Endothelial cell (in vitro differentiated cells): ENCODE measurements at regions not wholly inside any gene's neighbourhood (a gene's known extent, or its start where the extent isn't known, plus 50 kb on each side); places are given as distances from the start of the nearest gene placed in this dataset.

Experiments
- DNase-seq: peaks from one replicate; pipeline ENCODE4 v3.0.0; 2021; ENCODE audit warnings: low spot score
- H3K27ac Mint-ChIP-seq: one replicate; pipeline ENCODE4 v1.8.0; 2021; ENCODE audit warnings: mixed read lengths, inconsistent platforms; ENCODE audit not compliant: unreplicated experiment
- H3K27me3 Mint-ChIP-seq: one replicate; pipeline ENCODE4 v1.8.0; 2021; ENCODE audit warnings: mild to moderate bottlenecking, moderate library complexity, mixed read lengths, inconsistent platforms; ENCODE audit not compliant: unreplicated experiment
- H3K36me3 Mint-ChIP-seq: one replicate; pipeline ENCODE4 v1.8.0; 2021; ENCODE audit warnings: mild to moderate bottlenecking, low read depth, mixed read lengths, inconsistent platforms; ENCODE audit not compliant: unreplicated experiment
- H3K4me1 Mint-ChIP-seq: one replicate; pipeline ENCODE4 v1.8.0; 2021; ENCODE audit warnings: mild to moderate bottlenecking, mixed read lengths, inconsistent platforms; ENCODE audit not compliant: unreplicated experiment
- H3K4me3 Mint-ChIP-seq: one replicate; pipeline ENCODE4 v1.8.0; 2021; ENCODE audit warnings: mild to moderate bottlenecking, mixed read lengths, inconsistent platforms; ENCODE audit not compliant: unreplicated experiment
- H3K9me3 Mint-ChIP-seq: one replicate; pipeline ENCODE4 v1.8.0; 2021; ENCODE audit warnings: mixed read lengths, inconsistent platforms; ENCODE audit not compliant: unreplicated experiment
- TF ChIP-seq, protein P1 (sequence below): fragments of 200-600 bp; sonication (generic); IDR thresholded peaks from one replicate; pipeline ENCODE4 v1.5.0; 2021; ENCODE audit warnings: antibody characterized with exemption; ENCODE audit not compliant: unreplicated experiment

DNA sequence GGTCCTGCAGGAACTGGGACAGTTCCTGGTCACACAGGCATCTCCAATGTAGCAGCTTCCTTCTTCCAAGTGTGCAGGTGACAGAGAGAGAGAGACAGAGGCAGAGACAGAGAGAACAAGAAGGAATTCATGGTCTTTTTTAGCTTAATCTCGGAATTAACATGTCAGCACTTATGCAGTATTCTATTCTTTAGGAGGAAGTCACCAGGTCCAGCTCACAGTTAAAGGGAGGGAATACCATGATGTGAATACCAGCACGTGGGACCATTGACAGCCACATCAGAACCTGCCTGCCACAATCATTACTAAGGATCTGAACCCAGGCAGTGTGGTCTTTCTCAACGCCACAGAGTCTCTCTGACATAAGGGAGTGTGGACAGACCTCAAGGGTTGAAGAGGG lies 341.6 kb downstream of the MN1 start:
- Mint-ChIP-seq H3K4me3 (no peak overlapping the region), H3K9me3 (no peaks in the 10 kb centered on the region), H3K27me3 (peaks cover 7% of the 10 kb centered on the region), H3K36me3 (no peaks in the 10 kb centered on the region), H3K4me1 (peaks cover 13% of the 10 kb centered on the region), H3K27ac (no peak overlapping the region)
- no peak for DNase-seq
- TF ChIP-seq, protein P1, sequence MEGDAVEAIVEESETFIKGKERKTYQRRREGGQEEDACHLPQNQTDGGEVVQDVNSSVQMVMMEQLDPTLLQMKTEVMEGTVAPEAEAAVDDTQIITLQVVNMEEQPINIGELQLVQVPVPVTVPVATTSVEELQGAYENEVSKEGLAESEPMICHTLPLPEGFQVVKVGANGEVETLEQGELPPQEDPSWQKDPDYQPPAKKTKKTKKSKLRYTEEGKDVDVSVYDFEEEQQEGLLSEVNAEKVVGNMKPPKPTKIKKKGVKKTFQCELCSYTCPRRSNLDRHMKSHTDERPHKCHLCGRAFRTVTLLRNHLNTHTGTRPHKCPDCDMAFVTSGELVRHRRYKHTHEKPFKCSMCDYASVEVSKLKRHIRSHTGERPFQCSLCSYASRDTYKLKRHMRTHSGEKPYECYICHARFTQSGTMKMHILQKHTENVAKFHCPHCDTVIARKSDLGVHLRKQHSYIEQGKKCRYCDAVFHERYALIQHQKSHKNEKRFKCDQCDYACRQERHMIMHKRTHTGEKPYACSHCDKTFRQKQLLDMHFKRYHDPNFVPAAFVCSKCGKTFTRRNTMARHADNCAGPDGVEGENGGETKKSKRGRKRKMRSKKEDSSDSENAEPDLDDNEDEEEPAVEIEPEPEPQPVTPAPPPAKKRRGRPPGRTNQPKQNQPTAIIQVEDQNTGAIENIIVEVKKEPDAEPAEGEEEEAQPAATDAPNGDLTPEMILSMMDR: no peak

DNA sequence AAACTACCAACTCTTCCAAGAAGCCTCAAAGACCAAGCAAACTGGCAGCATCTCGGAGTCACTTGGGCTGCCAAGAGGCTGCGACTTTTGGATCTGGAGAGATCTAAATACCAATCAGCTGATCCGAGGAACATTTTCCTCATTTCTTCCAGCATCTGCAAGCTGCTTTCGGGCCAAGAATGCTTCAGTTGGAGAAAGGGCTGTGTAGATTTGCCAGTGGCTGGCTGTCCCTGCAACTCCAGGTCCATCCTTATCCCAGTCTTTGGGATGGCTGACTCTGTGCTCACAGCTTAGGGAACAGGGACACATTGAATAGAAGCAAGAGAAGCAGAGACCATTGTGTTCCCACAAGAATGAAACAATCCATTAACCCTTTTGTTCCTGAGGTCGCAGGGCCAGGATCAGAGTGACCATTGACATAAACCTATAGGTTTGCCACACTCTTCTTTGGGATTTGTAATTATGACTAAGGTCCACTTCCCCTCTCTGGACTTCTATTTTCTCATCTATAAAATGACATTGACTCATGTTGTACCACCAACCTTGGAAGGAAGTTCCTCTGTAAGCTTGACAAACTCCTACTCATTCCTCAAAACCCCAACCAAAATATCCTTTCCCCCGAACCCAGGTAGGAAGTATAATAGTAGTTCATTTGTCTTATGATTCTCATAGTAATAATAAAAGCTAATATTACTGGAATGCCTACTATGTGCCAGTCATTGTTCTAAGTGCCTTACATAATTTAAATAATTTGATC lies 340.8 kb downstream of the MN1 start:
- Mint-ChIP-seq H3K9me3 (no peaks in the 10 kb centered on the region), H3K4me3 (no peak overlapping the region), H3K27ac (no peak overlapping the region), H3K36me3 (no peaks in the 10 kb centered on the region), H3K27me3 (peaks cover 6% of the 10 kb centered on the region), H3K4me1 (peaks cover 13% of the 10 kb centered on the region)
- no peak for DNase-seq
- TF ChIP-seq, protein P1: no peak

DNA sequence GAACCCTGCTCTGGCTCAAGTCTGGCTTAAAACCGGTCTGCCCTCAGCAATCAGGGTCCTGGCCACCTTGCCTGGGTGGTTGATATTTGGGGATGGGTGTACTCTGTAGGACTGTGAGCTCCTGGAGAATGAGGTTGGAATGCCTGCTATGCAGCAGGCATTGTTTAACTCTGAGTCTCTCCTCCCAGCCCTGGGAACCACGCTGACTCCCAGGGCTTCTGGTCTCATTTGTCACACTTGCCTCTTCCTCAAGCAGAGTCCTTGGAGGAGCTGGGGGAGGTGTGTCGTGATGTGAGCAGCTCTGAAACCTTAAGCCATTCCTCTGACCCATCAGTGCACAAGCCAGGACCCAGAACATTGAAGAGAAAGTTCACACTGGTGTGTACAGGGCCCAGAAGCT lies 340.1 kb downstream of the MN1 start:
- Mint-ChIP-seq H3K4me3 (no peak overlapping the region), H3K4me1 (peaks cover 13% of the 10 kb centered on the region)

DNA sequence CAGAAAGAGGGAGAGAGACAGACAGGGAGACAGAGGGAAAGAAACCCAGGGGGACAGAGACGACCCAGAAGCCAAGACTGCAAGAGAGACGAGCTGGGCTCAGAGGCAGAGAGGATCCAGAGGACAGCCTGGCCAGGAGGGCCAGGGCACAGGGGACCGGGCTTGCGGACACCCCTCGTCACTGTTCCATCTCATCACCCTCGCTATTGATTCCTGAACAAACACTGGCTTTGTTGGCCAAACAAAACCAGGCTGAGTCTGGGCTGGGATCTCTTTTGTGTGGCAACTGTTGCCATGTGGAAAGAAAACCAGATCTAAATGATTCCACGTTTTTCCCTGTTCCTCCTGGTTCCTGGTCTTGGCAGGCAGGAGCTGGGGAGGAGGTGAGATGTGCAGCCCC lies 339.4 kb downstream of the MN1 start:
- Mint-ChIP-seq H3K4me1 (peaks cover 13% of the 10 kb centered on the region), H3K27me3 (peaks cover 3% of the 10 kb centered on the region), H3K27ac (no peak overlapping the region), H3K9me3 (no peaks in the 10 kb centered on the region), H3K36me3 (no peaks in the 10 kb centered on the region), H3K4me3 (no peak overlapping the region)
- no peak for DNase-seq
- TF ChIP-seq, protein P1: no peak

More for the DNA sequence above, 340.1 kb downstream of the MN1 start:
- peak; percentile 14 for DNase-seq
- no peaks in the 10 kb centered on the region for H3K36me3 Mint-ChIP-seq
- H3K27ac Mint-ChIP-seq: peak overlapping the region; percentile 40
- no peaks in the 10 kb centered on the region for H3K9me3 Mint-ChIP-seq
- TF ChIP-seq, protein P1: no peak
- peaks cover 3% of the 10 kb centered on the region for H3K27me3 Mint-ChIP-seq

DNA sequence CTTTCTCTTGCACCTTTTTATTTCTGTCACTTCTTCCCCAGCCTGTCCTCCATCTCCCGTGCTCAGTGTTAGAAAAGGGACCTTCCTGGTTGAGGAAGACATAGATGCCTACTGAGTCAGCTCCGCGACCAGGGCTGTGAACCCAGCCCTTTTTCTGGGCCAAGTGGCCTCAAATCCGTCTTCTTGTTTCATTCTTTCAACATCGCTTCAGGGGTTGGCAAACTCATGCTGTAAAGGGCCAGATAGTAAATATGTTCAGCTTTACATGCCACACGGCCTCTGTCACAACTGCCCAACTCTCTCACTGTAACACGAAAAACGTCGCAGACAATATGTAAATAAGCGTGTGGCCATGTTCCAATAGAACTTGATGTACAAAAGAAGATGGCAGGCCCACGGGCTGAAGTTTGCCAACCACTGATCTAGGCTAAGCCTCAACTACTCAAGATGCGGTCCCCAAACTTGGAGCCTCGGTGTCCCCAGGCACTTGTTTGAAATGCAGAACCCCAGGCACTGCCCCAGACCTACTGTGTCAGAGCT lies 338.4 kb downstream of the MN1 start:
- TF ChIP-seq, protein P1: no peak
- Mint-ChIP-seq H3K27me3 (peaks cover 3% of the 10 kb centered on the region), H3K36me3 (no peaks in the 10 kb centered on the region), H3K4me1 (peaks cover 13% of the 10 kb centered on the region), H3K4me3 (no peak overlapping the region), H3K27ac (no peak overlapping the region), H3K9me3 (no peaks in the 10 kb centered on the region)
- DNase-seq: no peak
